DOHH2 (cell line): ENCODE measurements at regions not wholly inside any gene's neighbourhood (a gene's known extent, or its start where the extent isn't known, plus 50 kb on each side); places are given as distances from the start of the nearest gene placed in this dataset.

Experiments used
- H3F3A ChIP-seq: fragments of 200-600 bp; sonication (generic), shearing (Covaris generic); 2 replicates; pipeline ENCODE4 v1.6.0; 2016; ENCODE audit warnings: antibody characterized with exemption, mild to moderate bottlenecking; ENCODE audit not compliant: control insufficient read depth, insufficient read depth
- H3K27ac ChIP-seq: fragments of 200-600 bp; sonication (generic); 2 replicates; pipeline ENCODE4 v1.5.1; 2014; ENCODE audit warnings: low read depth, mild to moderate bottlenecking, low read length, moderate library complexity
- H3K27me3 ChIP-seq: fragments of 200-600 bp; sonication (generic); 2 replicates; pipeline ENCODE4 v1.6.1; 2014; ENCODE audit warnings: mild to moderate bottlenecking, low read length, mixed read lengths; ENCODE audit not compliant: control insufficient read depth
- H3K36me3 ChIP-seq: fragments of 200-600 bp; sonication (generic); 2 replicates; pipeline ENCODE4 v1.6.1; 2014; ENCODE audit warnings: mild to moderate bottlenecking, low read length, moderate library complexity, mixed read lengths; ENCODE audit not compliant: control insufficient read depth
- H3K4me1 ChIP-seq: fragments of 200-600 bp; sonication (generic); 2 replicates; pipeline ENCODE4 v1.6.1; 2014; ENCODE audit warnings: mild to moderate bottlenecking, low read length, mixed read lengths; ENCODE audit not compliant: control insufficient read depth
- H3K4me2 ChIP-seq: fragments of 200-600 bp; sonication (generic); 2 replicates; pipeline ENCODE4 v1.6.0; 2014; ENCODE audit warnings: mild to moderate bottlenecking, low read length, moderate library complexity
- H3K4me3 ChIP-seq: fragments of 200-600 bp; sonication (generic); 2 replicates; pipeline ENCODE4 v1.5.1; 2014; ENCODE audit warnings: mild to moderate bottlenecking, low read length, mixed read lengths
- H3K79me2 ChIP-seq: fragments of 200-600 bp; sonication (generic); 2 replicates; pipeline ENCODE4 v1.6.1; 2014; ENCODE audit warnings: mild to moderate bottlenecking, low read length, mixed read lengths; ENCODE audit not compliant: control insufficient read depth
- H3K9me2 ChIP-seq: fragments of 200-600 bp; sonication (generic); replicated peaks from 2 replicates; pipeline ENCODE4 v1.6.1; 2014; ENCODE audit warnings: mild to moderate bottlenecking, low read length, mixed read lengths; ENCODE audit not compliant: control insufficient read depth
- H3K9me3 ChIP-seq: fragments of 200-600 bp; sonication (generic); 2 replicates; pipeline ENCODE4 v1.6.1; 2014; ENCODE audit warnings: antibody characterized with exemption, low read length, mixed read lengths; ENCODE audit not compliant: control insufficient read depth, insufficient read depth
- H4K20me1 ChIP-seq: fragments of 200-600 bp; sonication (generic); 2 replicates; pipeline ENCODE4 v1.6.0; 2014; ENCODE audit warnings: low read depth, mild to moderate bottlenecking, antibody characterized with exemption, low read length, moderate library complexity; ENCODE audit not compliant: control insufficient read depth, insufficient read depth
- CTCF ChIP-seq: fragments of 200-600 bp; sonication (generic); IDR thresholded peaks from one replicate; pipeline ENCODE4 v1.5.1; 2014; ENCODE audit warnings: antibody characterized with exemption, mild to moderate bottlenecking, low read depth, low read length; ENCODE audit not compliant: poor library complexity, severe bottlenecking
- EZH2phosphoT487 ChIP-seq: fragments of 200-600 bp; sonication (generic); IDR thresholded peaks from 2 replicates; pipeline ENCODE4 v1.6.1; 2017; ENCODE audit warnings: borderline replicate concordance, mild to moderate bottlenecking, antibody characterized with exemption, low read length, moderate library complexity, mixed read lengths

DNA sequence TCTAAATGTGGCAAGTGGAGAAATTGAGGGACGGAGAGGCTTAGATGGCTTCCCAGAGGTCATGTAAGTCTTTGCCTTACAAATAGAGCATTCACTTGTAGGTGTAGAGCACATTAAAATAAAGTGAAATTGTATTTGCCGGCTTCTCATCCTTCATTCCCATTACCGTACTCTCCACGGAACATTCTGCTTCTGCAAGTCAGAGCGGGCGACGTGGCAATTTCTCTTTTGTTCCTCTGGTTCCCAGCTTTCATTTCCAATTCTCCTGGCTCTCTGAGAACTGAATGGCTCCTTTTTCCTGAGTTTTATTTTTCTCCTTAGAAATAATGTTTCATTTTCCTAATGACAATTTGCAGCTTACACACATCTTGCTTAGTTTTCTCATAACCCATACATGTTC is 51.3 kb upstream of the PFKP start:
- H4K20me1 ChIP-seq, result no peaks in the 10 kb centered on the region
- no peaks in the 10 kb centered on the region for H3K79me2 ChIP-seq
- no peaks in the 10 kb centered on the region for H3K27me3 ChIP-seq
- no peaks in the 10 kb centered on the region for H3F3A ChIP-seq
- H3K9me2 ChIP-seq, result no peaks in the 10 kb centered on the region
- H3K36me3 ChIP-seq, result no peaks in the 10 kb centered on the region
- no peaks in the 10 kb centered on the region for H3K9me3 ChIP-seq
- TF ChIP-seq CTCF (no peak), EZH2phosphoT487 (no peak)
- H3K27ac ChIP-seq, result no peak overlapping the region
- no peak overlapping the region for H3K4me3 ChIP-seq
- no peaks in the 10 kb centered on the region for H3K4me1 ChIP-seq
- no peak overlapping the region for H3K4me2 ChIP-seq

- no peaks in the 10 kb centered on the region for H3K9me3 ChIP-seq
- H3F3A ChIP-seq, result no peaks in the 10 kb centered on the region
- H3K4me1 ChIP-seq, result no peaks in the 10 kb centered on the region
- no peak overlapping the region for H3K4me3 ChIP-seq
- H3K4me2 ChIP-seq, result no peak overlapping the region
- H3K9me2 ChIP-seq, result no peaks in the 10 kb centered on the region
- peaks cover 4% of the 10 kb centered on the region; the same call in 1 of the 2 replicates for H3K27me3 ChIP-seq
- H3K79me2 ChIP-seq, result no peaks in the 10 kb centered on the region
- TF ChIP-seq EZH2phosphoT487 (no peak), CTCF (no peak)
- H3K36me3 ChIP-seq, result no peaks in the 10 kb centered on the region
- no peaks in the 10 kb centered on the region for H4K20me1 ChIP-seq
- H3K27ac ChIP-seq, result no peak overlapping the region
Measured at GRCh38 chr10:3014968-3015367, 52.4 kb upstream of the PFKP start.

DNA sequence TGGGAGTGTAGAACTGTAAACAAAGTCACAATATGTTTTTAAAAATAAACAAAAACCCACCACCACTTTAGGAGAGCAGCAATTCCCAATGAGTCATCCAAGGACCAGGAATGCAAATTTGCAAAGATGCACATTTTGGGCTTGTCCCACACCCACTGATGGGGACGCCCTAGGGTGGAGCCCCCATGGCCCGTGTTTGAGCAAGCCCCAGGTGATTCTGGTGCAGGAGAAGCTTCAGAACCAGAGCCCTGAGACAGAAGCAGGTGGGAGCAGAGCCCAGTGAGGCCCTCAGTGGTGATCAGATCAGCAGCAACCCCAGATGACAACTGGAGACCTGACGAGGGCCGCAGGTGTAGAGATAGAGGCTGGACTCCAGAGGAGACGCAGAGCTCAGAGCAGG is 55.1 kb upstream of the PFKP start:
- Histone ChIP-seq H3K4me2 (no peak overlapping the region), H3K27ac (no peak overlapping the region), H3K4me1 (peaks cover 11% of the 10 kb centered on the region), H3F3A (no peaks in the 10 kb centered on the region), H3K27me3 (peaks cover 32% of the 10 kb centered on the region), H3K4me3 (no peak overlapping the region), H3K36me3 (no peaks in the 10 kb centered on the region), H3K9me2 (no peaks in the 10 kb centered on the region), H3K79me2 (no peaks in the 10 kb centered on the region), H3K9me3 (no peaks in the 10 kb centered on the region), H4K20me1 (no peaks in the 10 kb centered on the region)
- TF ChIP-seq CTCF (no peak), EZH2phosphoT487 (no peak)
